PC-3 (cell line): ENCODE measurements at regions not wholly inside any gene's neighbourhood (a gene's known extent, or its start where the extent isn't known, plus 50 kb on each side); places are given as distances from the start of the nearest gene placed in this dataset.

Source experiments
- EZH2 ChIP-seq: fragments of 300-600 bp; sonication (generic); IDR thresholded peaks from one replicate; pipeline ENCODE4 v1.6.1; 2017; ENCODE audit warnings: antibody characterized with exemption, mild to moderate bottlenecking, low read length; ENCODE audit not compliant: unreplicated experiment
- EZH2phosphoT487 ChIP-seq: fragments of 300-600 bp; sonication (generic); IDR thresholded peaks from 2 replicates; pipeline ENCODE4 v1.6.1; 2018; ENCODE audit warnings: mild to moderate bottlenecking, antibody characterized with exemption, low read length, borderline replicate concordance
- TF ChIP-seq, protein P1 (sequence below): fragments of 300-600 bp; sonication (generic); conservative IDR thresholded peaks from 2 replicates; pipeline ENCODE4 v1.5.1; 2017; ENCODE audit warnings: antibody characterized with exemption, low read depth, mild to moderate bottlenecking, low read length

DNA sequence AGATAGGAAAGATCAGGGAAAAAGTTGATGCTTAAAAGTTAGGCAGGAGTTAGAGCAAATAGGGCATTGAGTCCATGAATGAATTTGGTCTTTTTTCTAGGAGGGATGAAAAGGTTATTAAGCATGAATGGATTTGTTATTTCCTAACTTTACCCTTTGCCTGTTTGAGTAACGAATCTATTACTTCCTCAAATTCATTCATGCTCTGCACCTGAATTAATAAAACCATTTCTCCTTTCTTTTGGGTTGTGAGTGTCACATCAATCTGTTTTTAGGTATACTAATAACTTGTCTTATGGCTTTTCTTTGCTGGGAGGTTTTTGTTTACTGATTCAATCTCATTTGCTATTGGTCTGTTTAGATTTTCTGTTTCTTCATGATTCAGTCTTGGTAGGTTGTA, 1217.7 kb upstream of the CELF2 start:
- TF ChIP-seq EZH2phosphoT487 (no peak), EZH2 (no peak)
- TF ChIP-seq, protein P1, sequence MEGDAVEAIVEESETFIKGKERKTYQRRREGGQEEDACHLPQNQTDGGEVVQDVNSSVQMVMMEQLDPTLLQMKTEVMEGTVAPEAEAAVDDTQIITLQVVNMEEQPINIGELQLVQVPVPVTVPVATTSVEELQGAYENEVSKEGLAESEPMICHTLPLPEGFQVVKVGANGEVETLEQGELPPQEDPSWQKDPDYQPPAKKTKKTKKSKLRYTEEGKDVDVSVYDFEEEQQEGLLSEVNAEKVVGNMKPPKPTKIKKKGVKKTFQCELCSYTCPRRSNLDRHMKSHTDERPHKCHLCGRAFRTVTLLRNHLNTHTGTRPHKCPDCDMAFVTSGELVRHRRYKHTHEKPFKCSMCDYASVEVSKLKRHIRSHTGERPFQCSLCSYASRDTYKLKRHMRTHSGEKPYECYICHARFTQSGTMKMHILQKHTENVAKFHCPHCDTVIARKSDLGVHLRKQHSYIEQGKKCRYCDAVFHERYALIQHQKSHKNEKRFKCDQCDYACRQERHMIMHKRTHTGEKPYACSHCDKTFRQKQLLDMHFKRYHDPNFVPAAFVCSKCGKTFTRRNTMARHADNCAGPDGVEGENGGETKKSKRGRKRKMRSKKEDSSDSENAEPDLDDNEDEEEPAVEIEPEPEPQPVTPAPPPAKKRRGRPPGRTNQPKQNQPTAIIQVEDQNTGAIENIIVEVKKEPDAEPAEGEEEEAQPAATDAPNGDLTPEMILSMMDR, result no peak
